GM12865 (cell line): ENCODE measurements at regions not wholly inside any gene's neighbourhood (a gene's known extent, or its start where the extent isn't known, plus 50 kb on each side); places are given as distances from the start of the nearest gene placed in this dataset.

ENCODE experiments used
- DNase-seq: peaks from one replicate; pipeline ENCODE4 v3.0.0; 2010; ENCODE audit warnings: low read depth
- H3K4me3 ChIP-seq: 2 replicates; pipeline ENCODE4 v1.5.1; 2011; ENCODE audit warnings: mild to moderate bottlenecking, low read depth, low read length, control low read depth
- TF ChIP-seq, protein P1 (sequence below): IDR thresholded peaks from 2 replicates; pipeline ENCODE4 v1.5.1; 2011; ENCODE audit warnings: low read length, control low read depth, low read depth, inconsistent platforms; ENCODE audit not compliant: insufficient read depth; ENCODE audit errors: missing control alignments

DNA sequence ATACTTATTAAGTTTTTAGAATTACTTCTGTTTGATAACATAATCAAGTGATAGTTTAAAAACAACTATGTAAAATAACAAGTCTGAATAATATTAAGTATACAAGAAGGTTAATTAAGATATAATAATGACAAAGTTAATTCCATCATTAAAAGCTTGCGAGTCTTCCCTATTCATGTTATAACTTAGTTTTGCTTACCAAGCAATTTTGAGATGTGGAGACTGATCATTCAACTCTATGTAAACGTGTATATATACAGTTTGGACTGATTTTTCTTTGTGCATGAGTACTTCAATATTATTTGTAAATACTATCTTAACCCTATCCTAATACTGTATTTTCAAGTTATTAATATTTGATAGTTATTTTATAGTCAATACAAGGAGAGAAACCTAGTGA, 870.9 kb downstream of the GBE1 start:
- DNase-seq, result no peak
- TF ChIP-seq, protein P1, sequence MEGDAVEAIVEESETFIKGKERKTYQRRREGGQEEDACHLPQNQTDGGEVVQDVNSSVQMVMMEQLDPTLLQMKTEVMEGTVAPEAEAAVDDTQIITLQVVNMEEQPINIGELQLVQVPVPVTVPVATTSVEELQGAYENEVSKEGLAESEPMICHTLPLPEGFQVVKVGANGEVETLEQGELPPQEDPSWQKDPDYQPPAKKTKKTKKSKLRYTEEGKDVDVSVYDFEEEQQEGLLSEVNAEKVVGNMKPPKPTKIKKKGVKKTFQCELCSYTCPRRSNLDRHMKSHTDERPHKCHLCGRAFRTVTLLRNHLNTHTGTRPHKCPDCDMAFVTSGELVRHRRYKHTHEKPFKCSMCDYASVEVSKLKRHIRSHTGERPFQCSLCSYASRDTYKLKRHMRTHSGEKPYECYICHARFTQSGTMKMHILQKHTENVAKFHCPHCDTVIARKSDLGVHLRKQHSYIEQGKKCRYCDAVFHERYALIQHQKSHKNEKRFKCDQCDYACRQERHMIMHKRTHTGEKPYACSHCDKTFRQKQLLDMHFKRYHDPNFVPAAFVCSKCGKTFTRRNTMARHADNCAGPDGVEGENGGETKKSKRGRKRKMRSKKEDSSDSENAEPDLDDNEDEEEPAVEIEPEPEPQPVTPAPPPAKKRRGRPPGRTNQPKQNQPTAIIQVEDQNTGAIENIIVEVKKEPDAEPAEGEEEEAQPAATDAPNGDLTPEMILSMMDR, result no peak
- no peak overlapping the region for H3K4me3 ChIP-seq

DNA sequence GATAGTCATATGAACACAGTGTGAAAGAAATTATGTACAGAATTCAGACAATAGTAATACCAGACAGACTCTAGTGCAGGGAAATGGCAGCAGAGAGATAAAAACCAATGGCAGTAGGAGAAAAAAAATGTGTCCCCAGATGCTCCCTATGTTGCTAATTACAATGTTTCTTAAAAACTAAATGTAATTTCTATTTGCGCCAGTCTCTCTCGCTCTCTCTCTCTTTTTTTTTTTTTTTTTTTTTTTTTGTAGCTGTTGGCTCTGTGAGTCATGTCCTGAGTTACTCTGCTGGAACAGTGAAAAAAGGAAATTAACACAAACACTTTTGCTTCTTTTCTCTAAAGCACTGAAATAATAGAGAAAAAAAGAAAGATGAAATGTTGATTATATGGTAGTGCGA, 871.9 kb downstream of the GBE1 start:
- TF ChIP-seq, protein P1, result no peak
- no peak overlapping the region for H3K4me3 ChIP-seq
- no peak for DNase-seq

DNA sequence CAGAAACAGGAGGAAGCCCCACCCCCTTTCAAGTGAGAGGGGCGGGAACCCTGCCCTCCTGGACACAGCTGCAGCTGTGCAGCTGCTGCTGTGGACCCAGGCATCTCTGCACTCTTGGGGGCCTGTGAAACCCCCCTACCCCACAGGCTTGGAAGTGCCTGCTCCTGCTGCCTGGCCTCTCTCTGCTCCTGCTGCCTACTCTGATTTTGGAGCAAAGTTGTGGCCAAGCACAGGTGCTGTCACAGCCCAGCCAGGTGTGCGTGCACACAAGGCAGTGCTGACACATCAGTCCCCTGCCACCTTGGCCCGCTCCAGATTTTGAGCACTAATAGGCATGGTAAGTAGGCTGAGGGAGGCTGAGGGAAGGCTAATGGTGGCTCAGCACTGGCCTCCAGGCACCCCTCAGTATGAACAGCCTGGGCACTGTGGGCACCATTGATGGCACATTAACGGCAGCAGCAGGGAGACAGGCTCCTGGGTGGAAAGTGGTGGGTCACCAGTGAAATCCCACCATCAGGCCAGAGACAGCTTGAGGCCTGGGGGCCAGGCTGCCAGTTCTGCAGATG, 890.9 kb downstream of the GBE1 start:
- DNase-seq, result no peak
- TF ChIP-seq, protein P1, result no peak
- no peak overlapping the region for H3K4me3 ChIP-seq

DNA sequence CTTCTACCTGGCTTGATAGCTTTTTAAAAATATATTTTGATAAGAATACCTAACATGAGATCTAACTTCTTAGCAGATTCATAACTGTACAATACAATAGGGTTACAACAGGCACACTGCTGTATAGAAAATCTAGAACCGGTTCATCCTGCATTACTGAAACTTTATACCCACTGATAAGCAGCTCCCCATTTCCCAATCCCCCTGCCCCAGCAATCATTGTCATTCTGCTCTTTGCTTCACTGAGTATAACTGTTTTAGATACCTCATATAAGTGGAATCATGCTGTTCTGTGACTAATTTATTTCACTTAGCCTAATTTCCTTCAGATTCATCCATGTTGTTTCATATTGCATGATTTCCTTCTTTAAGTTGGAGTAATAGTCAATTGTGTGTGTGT, 906.0 kb downstream of the GBE1 start:
- H3K4me3 ChIP-seq, result no peak overlapping the region
- TF ChIP-seq, protein P1, result no peak
- no peak for DNase-seq

DNA sequence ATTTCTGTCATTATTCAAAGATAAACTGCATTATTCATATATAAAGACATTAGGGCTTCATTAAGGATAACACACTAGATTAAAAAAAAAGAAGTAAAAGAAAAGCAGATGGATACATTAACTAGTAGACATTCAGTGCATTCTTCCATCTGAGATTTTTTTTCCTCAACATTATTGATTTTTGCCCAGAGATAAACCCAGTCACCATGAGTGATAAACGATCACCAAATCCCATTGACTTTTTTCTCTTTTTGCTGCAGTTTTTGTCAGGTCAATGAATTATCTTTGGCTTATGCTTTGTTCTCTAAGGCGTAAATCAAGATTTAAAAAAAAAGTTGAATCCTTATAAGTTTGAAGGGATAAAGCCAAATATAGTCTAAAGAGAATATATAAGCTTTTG, 925.0 kb downstream of the GBE1 start:
- no peak overlapping the region for H3K4me3 ChIP-seq
- DNase-seq, result no peak
- TF ChIP-seq, protein P1, result no peak

DNA sequence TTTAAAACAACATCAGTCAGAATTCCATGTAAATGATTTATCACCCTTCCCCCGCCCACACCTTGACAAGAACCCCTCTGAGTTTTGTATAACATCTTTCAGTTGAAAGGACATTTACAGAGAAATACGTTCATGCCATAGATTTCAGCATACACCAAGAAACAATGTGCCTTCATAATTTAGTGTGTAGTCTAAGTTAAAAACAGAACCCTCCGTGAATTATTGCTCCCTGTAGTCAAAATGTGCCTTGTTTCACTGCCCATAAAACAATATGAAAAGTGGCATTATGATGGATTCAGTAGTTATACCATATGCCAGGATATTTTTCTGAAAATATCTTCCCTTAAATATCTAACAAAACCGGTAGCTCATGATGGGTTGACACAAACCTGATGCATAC, 953.9 kb downstream of the GBE1 start:
- TF ChIP-seq, protein P1, result no peak
- H3K4me3 ChIP-seq, result no peak overlapping the region
- no peak for DNase-seq

DNA sequence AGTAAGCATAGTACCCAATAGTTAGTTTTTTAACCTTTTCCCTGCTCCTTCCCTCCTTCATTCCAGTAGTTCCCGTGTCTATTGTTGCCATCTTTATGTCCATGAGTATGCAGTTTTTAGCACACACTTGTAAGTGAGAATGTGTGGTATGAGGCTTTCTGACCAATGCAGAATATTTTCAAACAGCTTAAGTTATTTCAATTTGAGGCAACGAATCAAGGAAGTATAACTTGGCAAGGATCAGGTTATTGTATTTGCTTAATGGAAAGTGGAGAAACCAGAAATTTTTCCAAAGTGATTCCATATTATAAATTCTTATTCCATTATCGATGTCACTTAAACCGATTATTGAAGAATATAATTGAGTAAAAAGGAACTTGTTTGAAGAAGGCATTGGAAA, 954.8 kb downstream of the GBE1 start:
- DNase-seq, result no peak
- no peak overlapping the region for H3K4me3 ChIP-seq
- TF ChIP-seq, protein P1, result no peak
